ENCODE measurements at regions not wholly inside any gene's neighbourhood (a gene's known extent, or its start where the extent isn't known, plus 50 kb on each side); places are given as distances from the start of the nearest gene placed in this dataset.

- ChIA-PET CTCF (no interaction called here), POLR2A (no interaction called here)
- intact Hi-C loops (cut with DNase I, micrococcal nuclease), result no loop called here
- ATAC-seq (ENCODE audit: poor library complexity) (no peak), DNase-seq (no peak)
- H3K4me3 Mint-ChIP-seq, result no peak overlapping the region
- peaks cover 5% of the 10 kb centered on the region for H3K9me3 Mint-ChIP-seq
- Histone ChIP-seq H3K4me1 (ENCODE audit: insufficient read depth, low read length) (no peaks in the 10 kb centered on the region), H3K27me3 (ENCODE audit: control insufficient read depth in 1 of 2, insufficient read depth in 2 of 2, low read length in 2 of 2) (no peaks in the 10 kb centered on the region), H3K36me3 (ENCODE audit: insufficient read depth, low read length) (no peaks in the 10 kb centered on the region), H3K9me3 (ENCODE audit: control insufficient read depth in 1 of 2, insufficient read depth in 1 of 2, low read length in 2 of 2) (no peaks in the 10 kb centered on the region), H3K27ac (ENCODE audit: low read depth in 1 of 2, low read length in 2 of 2) (no peak overlapping the region), H3K4me3 (ENCODE audit: low read length) (no peak overlapping the region)
- no peaks in the 10 kb centered on the region for H3K36me3 Mint-ChIP-seq (ENCODE audit: low read depth)
- no peaks in the 10 kb centered on the region for H3K27me3 Mint-ChIP-seq
- no peak for TF ChIP-seq CTCF (IDR thresholded peaks at IDR 0.05)
- H3K27ac Mint-ChIP-seq, result no peak overlapping the region
- H3K4me1 Mint-ChIP-seq (ENCODE audit: low read depth), result no peaks in the 10 kb centered on the region
These were observed 636.3 kb upstream of the BCHE start for GRCh38 chr3:166473501-166473900.

- H3K4me1 ChIP-seq (ENCODE audit: insufficient read depth, low read length), result no peaks in the 10 kb centered on the region
- intact Hi-C loops (cut with DNase I, micrococcal nuclease), result no loop called here
- ChIA-PET CTCF (no interaction called here), POLR2A (no interaction called here)
- H3K27ac ChIP-seq (ENCODE audit: low read depth in 1 of 2, low read length in 2 of 2), result no peak overlapping the region
- no peaks in the 10 kb centered on the region for H3K36me3 ChIP-seq (ENCODE audit: insufficient read depth, low read length)
- Mint-ChIP-seq H3K27ac (no peak overlapping the region), H3K9me3 (peaks cover 5% of the 10 kb centered on the region), H3K27me3 (no peaks in the 10 kb centered on the region), H3K4me1 (ENCODE audit: low read depth) (no peaks in the 10 kb centered on the region), H3K4me3 (no peak overlapping the region), H3K36me3 (ENCODE audit: low read depth) (no peaks in the 10 kb centered on the region)
- H3K27me3 ChIP-seq (ENCODE audit: control insufficient read depth in 1 of 2, insufficient read depth in 2 of 2, low read length in 2 of 2), result no peaks in the 10 kb centered on the region
- H3K9me3 ChIP-seq (ENCODE audit: control insufficient read depth in 1 of 2, insufficient read depth in 1 of 2, low read length in 2 of 2), result no peaks in the 10 kb centered on the region
- ATAC-seq (ENCODE audit: poor library complexity), result no peak
- no peak overlapping the region for H3K4me3 ChIP-seq (ENCODE audit: low read length)
- no peak for TF ChIP-seq CTCF (IDR thresholded peaks at IDR 0.05)
- DNase-seq, result no peak
These were observed 634.8 kb upstream of the BCHE start for GRCh38 chr3:166472015-166472414.

- ChIA-PET CTCF (no interaction called here), POLR2A (no interaction called here)
- no peak overlapping the region for H3K4me3 Mint-ChIP-seq
- no peaks in the 10 kb centered on the region for H3K36me3 ChIP-seq (ENCODE audit: insufficient read depth, low read length)
- no peak for TF ChIP-seq CTCF (IDR thresholded peaks at IDR 0.05)
- no peak for ATAC-seq (ENCODE audit: poor library complexity)
- no peak overlapping the region for H3K4me3 ChIP-seq (ENCODE audit: low read length)
- H3K4me1 Mint-ChIP-seq (ENCODE audit: low read depth), result no peaks in the 10 kb centered on the region
- no peak overlapping the region for H3K27ac ChIP-seq (ENCODE audit: low read depth in 1 of 2, low read length in 2 of 2)
- no peak for DNase-seq
- intact Hi-C loops (cut with DNase I, micrococcal nuclease), result no loop called here
- H3K27me3 Mint-ChIP-seq, result no peaks in the 10 kb centered on the region
- H3K36me3 Mint-ChIP-seq (ENCODE audit: low read depth), result no peaks in the 10 kb centered on the region
- no peaks in the 10 kb centered on the region for H3K27me3 ChIP-seq (ENCODE audit: control insufficient read depth in 1 of 2, insufficient read depth in 2 of 2, low read length in 2 of 2)
- H3K27ac Mint-ChIP-seq, result no peak overlapping the region
- H3K9me3 Mint-ChIP-seq, result peaks cover 5% of the 10 kb centered on the region
- no peaks in the 10 kb centered on the region for H3K9me3 ChIP-seq (ENCODE audit: control insufficient read depth in 1 of 2, insufficient read depth in 1 of 2, low read length in 2 of 2)
- H3K4me1 ChIP-seq (ENCODE audit: insufficient read depth, low read length), result no peaks in the 10 kb centered on the region
These were observed 634.0 kb upstream of the BCHE start for GRCh38 chr3:166471074-166471767.

All from CD4-positive, alpha-beta T cell (primary cell).